ENCODE measurements at regions not wholly inside any gene's neighbourhood (a gene's known extent, or its start where the extent isn't known, plus 50 kb on each side); places are given as distances from the start of the nearest gene placed in this dataset.

- no peak for TF ChIP-seq CTBP1 (IDR thresholded peaks at IDR 0.05; ENCODE audit: borderline replicate concordance)
- TF ChIP-seq SP1 (IDR thresholded peaks at IDR 0.05): no peak
Observed at GRCh38 chr9:25603106-25603505, 75.1 kb downstream of the TUSC1 start.

Measured in HEK293T (cell line).